ENCODE measurements at regions not wholly inside any gene's neighbourhood (a gene's known extent, or its start where the extent isn't known, plus 50 kb on each side); places are given as distances from the start of the nearest gene placed in this dataset.

- DNase-seq: no peak
Observed at GRCh38 chr4:54548098-54548620, 109.6 kb upstream of the KIT start.

DNA sequence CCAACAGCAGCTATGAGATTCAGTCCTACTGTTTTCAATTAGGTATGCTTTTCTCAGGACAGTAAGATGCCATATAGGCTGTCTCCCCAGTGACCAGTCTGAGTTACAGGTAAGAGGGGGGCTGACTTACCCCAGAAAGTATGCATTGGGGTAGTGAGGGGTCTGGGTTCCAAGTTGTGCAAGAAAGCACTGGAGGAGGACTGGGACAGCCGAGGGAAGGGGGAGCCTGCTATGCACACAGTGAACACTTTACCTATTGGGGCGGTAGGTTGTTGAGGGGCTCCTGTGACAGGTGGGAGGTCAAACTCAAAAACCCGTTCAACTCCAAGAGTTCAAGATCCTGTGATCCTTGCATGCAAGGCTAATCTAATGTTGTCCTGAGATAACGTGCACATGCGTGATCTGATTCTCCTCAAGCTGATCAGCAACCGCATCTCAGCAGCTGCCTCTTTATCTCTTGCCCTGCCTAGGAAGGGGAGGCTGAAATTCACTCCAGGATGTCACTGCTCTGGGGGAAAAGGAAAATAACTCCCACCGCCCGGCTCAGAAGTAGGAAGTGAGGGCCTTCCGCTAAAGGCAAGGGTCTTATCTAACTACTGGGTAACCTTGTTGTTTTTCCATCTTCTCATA lies 108.8 kb upstream of the KIT start:
- DNase-seq: no peak

- DNase-seq: no peak
Observed at GRCh38 chr4:54550395-54551171, 107.2 kb upstream of the KIT start.

DNA sequence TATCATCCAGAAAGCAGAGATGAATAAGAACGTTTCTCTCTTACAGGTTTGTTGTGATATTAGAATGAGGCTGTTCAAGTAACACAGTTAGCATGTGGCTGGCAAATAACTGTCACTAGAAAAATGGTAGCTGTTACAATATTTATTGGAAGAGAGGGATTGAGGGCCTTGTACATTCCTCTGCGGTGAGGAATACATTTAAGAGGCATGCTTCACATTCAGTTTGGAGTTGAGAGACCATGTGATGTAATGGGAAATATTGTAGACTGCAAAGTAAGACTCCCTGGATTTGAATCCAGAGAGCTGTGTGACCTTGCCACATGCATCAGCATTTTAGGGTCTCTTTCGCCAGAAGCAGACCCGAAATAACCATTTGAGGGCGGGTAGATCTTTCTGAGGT lies 104.8 kb upstream of the KIT start:
- DNase-seq: no peak

- no peak for DNase-seq
Observed at GRCh38 chr4:54554339-54554990, 103.3 kb upstream of the KIT start.

DNA sequence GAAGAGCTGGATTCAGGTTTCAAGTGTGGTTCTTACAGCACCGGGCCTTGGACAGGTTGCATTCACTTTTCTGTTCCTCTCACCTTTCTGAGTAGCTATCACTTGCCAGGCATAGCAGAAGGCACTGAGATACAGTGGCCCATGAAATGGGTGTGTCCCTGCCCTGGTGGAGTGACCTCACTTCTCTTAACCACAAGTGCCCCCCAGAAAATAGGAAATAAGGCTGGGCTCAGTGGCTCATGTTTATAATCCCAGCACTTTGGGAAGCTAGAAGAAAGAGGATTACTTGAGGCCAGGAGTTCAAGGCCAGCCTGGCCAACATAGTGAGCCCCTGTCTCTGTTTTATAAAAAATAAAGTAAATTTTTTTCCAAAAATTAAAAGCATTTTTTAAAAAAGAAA lies 101.7 kb upstream of the KIT start:
- no peak for DNase-seq

- DNase-seq: no peak
Observed at GRCh38 chr4:54556587-54556986, 101.2 kb upstream of the KIT start.

DNA sequence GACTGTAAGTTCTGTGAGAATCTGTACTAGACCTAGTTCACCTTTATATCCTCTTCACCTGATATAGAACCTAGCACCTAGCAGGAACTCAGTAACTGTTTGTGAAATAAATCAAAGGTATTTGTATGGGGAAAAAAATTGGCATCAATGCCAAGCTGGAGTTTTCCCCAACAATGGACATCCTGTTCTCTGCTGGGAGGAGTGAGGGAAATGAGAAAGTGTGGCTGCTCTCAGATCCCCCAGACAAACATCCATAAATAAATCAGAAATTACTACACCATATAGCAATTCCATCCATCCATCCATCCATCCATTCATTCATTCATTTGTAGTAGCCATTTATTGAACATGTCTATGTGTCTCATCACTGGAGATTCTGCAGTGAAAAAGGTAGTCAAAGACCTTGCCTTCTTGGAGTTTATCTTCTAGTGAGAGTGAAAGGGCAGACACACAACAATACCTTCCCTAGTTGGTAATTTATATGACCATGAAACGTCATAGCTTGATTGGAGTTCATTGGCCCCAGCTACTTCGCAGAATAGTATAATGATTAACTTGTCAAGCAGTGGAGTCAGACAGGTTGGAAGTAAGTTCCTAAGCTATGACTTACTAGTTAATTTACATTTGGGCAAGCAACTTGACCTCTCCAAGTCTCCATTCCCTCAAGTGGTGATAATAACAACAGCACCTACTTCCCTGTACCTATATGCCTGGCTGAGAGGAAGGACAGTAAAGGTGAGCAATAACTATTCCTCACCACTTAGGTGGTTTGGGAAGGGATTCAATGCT lies 98.7 kb upstream of the KIT start:
- no peak for DNase-seq

DNA sequence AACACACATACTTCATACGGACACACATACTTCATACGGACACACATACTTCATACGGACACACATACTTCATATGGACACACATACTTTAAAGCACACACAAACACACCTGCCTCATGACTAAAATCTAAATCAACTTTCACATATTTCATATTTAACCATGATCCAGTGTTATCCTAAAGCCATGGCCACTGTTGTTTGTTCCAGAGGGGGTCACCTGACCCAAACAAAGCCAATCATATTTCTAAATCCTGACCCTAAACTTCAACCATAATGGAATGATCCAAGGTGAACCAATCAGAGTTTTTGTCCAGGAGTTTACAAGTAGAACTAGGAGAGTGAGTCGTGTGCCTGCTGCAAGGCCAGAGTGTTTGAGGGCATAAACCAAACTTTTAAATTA lies 97.2 kb upstream of the KIT start:
- no peak for DNase-seq

- no peak for DNase-seq
Observed at GRCh38 chr4:54561940-54562339, 95.8 kb upstream of the KIT start.

- DNase-seq: no peak
Observed at GRCh38 chr4:54566608-54567007, 91.1 kb upstream of the KIT start.

DNA sequence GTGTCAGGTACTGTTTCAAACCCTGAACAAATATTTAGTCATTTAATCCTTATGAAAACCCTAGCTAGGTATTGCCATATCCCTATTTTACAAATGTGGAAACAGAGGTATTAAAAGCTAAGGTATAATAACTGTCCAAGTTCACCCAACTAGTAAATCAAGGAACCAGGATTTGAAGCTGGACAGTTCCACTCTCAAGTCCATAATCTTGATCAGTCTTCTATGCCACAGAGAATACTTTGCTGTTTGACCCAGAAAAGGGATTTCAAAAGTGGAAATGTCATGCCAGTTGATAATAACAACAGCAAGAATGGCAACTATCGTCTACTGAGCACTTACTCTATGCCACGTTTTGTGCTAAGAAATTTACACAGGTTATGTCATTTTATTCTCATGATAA lies 90.4 kb upstream of the KIT start:
- DNase-seq: no peak

- no peak for DNase-seq
Observed at GRCh38 chr4:54568184-54568583, 89.6 kb upstream of the KIT start.

DNA sequence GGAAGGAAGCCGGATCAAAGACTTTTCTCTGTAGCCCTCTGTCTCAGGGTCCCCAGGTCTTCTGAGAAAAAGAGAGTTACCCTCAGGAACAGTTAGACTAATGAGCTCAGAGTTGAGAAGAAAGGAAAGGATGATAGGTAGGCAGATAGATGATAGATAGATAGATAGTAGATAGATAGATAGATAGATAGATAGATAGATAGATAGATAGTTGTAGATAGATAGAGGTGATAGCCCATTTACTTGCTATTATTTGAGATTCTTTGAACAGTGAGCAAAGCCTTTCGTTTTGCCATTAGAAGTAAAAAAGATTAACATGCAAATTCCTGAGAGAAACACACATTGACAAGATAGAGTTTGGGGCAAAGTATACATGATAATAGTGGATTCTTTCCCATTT lies 86.9 kb upstream of the KIT start:
- DNase-seq: no peak

DNA sequence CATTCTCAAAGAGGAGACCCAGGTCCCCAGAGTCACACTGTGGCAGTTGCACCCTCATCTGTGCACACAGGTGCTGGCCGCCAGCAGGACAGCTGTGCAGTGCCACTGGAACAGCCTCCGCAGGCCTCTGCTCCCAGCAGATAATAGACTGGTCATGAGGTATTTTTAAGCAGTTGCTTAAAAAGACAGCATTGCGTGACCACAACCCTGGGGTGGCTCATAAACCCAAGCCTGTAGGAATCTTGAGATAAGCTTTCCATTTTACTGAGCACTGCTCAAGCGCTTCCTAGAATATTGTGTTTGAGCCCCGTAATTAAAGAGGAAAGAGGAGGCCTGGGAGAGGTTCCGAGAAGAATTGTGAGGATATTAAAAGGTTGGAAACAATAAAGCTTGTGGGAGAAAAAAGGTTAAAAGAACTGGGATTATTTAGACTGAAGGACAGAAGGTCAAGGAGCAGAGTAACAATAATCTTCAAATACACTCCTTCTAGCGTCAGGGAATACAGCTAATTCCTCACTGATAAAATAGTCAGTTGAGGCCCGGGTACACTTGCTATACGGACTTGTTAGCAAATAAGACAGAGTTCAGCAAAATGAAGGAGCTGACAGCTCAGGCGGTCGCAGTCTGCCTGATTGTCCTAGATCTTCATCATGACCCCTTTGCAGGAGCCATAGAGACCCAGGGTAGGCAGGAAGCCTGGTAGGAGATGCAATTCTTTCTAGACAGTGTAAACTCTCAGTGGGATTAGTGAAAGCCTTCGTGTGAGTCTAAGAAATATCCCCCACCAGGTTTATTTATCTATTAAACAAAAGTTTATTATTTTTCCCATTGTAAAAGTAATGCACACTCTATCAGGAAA lies 86.2 kb upstream of the KIT start:
- DNase-seq: no peak

DNA sequence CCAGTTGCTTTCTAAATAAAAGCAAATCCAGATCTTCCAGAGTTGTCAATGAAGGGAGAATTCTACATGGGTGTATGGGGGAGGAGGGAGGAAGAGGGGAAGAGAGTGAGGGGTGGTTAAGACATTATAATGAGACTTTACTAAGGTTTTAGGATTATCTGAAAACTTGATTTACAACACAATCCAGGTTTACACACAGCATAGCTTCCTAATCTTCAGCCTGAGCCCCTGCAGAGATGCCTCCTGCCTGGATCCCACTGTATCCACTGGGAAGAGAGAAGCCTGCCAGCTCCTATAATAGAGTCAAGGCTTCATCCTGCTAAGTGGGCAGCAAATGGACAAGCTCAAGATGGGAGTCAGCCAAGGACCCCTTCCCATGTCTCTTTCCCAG lies 85.6 kb upstream of the KIT start:
- no peak for DNase-seq

GRCh38 chr4:54574500-54574899 lies 83.3 kb upstream of the KIT start:
- no peak for DNase-seq

DNA sequence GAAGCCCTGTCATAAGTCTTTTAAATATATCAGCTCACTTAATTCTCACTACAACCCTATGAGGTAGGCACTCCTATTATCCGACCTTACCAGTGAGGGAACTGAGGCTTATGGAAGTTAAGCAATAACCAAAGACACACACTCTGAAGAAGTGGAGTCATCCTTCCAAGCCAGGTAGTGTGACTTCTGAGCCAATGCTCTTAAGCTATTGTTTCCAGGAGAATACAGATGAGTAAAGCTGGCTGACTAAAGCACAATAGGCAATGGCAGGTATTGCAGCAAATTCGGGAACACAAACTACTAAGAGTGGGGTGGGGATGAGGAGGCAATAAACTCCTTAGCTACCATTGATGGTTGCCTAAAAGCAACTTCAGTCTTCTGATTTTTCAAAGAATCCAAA lies 81.8 kb upstream of the KIT start:
- DNase-seq: no peak

DNA sequence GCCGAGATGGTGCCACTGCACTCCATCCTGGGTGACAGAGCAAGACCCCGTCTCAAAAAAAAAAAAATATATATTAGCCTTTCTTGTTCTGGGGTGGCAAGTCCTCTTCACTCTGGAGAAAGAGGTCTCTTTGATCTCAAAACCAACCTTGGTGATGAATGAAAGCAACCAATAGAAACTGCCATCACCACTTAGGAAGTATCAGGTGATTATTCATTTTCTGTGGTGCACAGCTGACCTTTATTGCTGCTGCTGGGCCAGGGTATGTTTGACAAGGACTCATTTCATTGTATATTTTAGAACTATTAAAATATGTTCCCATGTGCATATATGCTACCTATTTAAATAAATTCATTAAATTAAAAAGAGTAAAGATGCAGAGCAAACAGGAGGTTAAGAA lies 76.0 kb upstream of the KIT start:
- no peak for DNase-seq

DNA sequence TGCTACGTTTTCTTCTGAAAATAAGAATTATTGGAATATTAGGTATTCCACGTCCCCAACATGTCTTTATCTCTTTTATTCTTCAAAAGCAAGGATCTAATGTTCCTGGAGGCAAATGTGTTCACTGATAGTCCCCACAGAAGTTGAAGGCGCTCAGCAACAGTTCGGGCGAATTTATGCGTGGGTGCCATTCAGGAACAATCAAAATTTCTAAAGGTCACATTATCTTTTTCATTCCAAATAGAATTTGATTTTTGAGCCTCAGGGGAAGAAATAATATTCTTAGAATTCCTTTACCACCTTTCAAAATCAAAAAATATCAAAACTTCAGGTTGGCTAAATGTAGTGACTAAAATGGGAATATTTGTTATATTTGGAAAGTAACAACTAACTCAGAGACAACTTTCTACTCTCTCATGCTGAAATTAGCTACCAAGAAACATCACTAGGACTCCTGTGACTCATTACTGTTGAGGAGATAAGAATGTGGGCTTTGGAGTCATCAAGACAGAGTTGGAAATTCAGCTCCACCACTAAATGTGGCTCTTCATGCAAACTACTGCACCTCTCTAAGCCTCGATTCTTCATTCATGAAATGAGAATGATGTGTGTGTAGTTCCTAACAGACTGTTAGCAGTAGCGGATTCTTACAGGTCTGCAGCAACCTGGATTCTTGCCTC lies 72.3 kb upstream of the KIT start:
- no peak for DNase-seq

DNA sequence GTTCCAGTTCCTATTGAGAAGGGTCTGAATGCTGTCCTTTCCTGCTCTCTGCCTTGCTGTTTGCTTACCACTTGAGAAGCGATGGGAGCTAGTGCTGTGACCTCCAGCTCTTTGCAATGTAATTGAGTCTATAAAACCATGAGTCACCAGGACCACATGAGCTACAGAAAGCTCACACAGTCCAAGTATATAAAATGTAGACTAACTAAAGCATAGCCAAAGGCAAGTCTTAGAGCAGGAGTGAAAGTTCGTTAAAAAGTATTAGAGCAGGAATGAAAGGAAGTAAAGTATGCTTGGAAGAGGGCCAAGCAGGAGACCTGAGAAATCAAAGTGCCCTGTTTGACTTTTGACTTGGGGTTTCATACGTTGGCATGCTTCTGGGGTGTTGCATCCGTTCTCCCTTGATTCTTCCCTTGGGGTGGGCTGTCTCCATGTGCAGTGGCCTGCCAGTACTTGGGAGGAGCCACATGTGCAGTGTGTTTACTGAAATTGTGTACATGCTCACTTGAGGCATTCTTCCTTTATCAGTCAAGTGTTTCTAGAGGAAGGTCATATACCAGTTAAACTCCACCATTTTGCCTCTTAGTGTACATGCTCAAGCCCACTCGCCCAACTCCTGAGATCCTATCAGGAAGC lies 71.3 kb upstream of the KIT start:
- DNase-seq: peak; percentile 5
